NCI-H1436 (cell line): ENCODE measurements at regions not wholly inside any gene's neighbourhood (a gene's known extent, or its start where the extent isn't known, plus 50 kb on each side); places are given as distances from the start of the nearest gene placed in this dataset.
"Not testable (repeated sequence)": the region's sequence is repeated elsewhere in the genome, so short reads cannot be mapped to it uniquely, and the experiment has no call there.

Experiments used
- DNase-seq: peaks from one replicate; lab custom pipeline; 2025; lab: John Stamatoyannopoulos, UW

GRCh38 chr15:39248204-39248603 lies 332.7 kb upstream of the THBS1 start:
- no peak for DNase-seq

DNA sequence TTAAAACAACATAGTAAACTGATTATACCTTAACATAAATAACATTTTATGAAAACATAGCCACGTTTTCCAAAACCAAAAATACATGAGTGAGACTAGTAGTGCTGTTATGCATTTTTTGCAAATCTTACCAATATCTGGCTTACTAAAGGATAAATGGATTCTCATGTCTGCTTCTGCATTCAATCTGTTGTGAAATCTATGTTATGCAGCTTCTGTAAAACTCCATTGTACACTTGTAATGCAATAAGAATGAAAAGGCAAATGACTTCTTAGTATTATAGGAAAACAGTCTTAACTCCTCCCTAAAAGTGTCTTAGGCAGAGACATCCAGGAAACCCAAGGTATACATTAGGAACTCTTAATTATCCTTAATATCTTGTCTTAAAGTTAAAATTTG lies 330.9 kb upstream of the THBS1 start:
- no peak for DNase-seq

DNA sequence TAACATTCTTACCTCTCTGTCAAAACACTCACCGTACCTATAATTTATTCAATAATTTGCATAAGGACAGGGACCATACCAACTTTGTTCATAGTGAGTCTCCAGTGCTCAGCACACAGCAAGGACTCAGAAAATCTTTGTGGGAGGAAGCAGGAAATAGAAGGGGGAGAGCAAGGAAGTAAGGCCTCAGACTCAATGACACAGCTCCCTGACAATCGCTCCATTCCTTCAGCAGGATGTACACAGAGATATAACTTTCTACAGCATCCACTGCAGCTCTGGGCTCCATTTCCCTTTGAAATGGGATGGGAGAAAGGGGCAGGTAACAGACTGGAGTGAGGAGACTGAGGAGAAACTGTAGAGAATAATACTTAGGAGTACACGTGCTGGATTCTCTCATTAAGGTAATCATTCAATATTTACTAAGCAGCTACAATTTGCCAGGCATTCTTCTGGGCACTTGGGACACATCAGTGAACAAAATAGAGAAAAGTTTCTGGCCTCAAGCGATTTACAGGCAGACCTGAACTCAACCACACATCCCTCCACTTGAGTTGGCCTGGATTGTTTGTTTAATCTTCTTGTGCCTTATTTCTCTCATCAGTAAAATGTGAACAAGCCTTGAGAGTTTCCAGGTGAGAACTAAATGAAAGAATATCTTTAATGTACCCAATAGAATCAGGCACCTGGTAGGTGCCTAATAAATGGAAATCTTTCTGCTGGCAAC lies 330.3 kb upstream of the THBS1 start:
- DNase-seq, result no peak

DNA sequence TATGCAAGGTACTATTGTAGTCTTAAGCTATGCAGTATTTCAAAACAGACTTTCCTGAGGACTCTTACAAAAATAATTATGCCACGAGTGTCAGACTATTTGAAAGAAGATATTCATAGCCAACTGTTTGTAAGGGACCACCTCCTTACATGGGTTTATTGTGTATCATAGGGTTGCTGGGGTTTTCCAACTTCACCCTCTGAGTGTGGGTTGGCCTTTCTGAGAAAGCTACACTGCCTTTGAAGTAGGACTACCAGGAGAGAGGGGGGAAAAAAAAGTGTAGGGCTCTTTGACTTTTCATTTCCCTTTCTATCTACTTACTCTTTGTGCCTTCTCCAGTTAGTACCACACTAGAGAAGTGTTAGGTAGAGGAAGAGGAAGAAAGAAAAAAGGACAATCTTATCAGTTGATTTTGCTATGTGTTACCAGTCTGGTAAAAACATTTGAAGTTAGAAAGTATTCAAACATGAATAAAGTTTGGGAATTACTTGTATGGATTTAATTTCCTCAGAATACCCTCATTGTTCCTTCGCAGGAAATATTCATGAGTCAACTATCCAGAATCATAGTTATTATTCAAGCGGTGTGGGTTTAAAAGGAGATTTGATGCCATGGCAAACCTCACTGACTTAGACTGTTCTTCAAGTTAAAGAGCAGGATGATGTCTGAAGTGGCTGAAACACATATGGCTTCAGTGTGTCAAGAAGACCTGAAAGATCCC lies 329.3 kb upstream of the THBS1 start:
- DNase-seq, result no peak

DNA sequence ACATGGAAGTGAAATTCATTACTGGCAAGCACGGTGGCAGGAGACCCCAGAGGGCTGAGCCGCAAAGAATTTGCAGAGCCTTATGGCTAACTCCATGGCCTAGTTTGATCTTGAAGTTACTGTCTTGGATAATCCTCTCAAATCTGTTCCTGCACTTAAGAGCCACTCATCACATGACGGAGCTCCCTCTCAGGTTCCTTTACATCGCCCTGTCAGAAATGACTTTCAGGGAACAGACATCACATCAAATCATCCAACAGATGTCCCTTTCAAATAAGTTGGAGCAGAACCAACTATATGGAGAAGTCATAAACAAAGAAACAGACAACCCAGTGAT lies 328.8 kb upstream of the THBS1 start:
- no peak for DNase-seq

- no peak for DNase-seq
Observed at GRCh38 chr15:39253552-39253951, 327.3 kb upstream of the THBS1 start.

GRCh38 chr15:39254181-39254580 lies 326.7 kb upstream of the THBS1 start:
- DNase-seq, result no peak

GRCh38 chr15:39255760-39256159 lies 325.1 kb upstream of the THBS1 start:
- no peak for DNase-seq

GRCh38 chr15:39260391-39260790 lies 320.5 kb upstream of the THBS1 start:
- DNase-seq, result no peak

DNA sequence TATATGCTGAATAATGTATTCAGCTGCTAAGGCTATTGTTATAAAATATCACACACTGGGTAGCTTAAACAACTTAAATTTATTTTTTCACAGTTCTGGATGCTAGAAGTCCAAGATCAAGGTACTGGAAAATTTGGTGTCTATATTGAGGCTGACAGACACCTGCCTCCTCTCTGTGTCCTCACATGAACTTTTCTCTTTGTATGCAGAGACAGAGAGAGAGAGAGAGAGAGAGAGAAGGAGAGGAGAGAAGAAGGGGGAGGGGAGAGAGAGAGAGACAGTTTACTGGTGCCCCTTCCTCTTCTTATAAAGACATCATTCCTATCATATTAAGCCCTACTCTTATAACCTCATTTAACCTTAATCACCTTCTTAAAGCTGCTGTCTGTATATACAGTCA lies 320.1 kb upstream of the THBS1 start:
- no peak for DNase-seq

DNA sequence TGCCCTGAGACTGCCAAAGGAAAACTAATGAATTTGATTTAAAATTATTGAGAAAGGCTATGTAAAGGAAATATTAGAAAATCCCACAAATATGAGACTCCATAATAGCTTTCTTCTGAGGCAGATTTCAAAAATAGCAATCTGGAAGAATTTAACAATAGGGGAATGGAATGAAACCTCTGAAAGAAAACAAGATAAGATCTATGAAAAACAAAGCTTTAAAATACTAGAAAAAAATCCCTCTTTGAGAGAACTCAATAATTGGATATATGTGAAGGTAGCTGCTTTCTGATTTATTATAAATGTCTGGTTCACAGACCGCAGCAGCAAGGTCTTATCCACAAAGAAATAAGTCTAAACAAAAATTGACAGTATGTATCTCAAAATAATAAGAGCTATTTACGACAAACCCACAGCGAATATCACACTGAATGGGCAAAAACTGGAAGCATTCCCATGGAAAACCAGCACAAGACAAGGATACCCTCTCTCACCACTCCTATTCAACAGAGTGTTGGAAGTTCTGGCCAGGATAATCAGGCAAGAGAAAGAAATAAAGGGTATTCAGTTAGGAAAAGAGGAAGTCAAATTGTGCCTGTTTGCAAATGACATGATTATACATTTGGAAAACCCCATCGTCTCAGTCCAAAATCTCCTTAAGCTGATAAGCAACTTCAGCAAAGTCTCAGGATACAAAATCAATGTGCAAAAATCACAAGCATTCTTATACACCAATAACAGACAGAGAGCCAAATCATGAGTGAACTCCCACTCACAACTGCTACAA lies 319.3 kb upstream of the THBS1 start:
- not testable (repeated sequence) for DNase-seq

- not testable (repeated sequence) for DNase-seq
Observed at GRCh38 chr15:39262995-39263772, 317.7 kb upstream of the THBS1 start.

DNA sequence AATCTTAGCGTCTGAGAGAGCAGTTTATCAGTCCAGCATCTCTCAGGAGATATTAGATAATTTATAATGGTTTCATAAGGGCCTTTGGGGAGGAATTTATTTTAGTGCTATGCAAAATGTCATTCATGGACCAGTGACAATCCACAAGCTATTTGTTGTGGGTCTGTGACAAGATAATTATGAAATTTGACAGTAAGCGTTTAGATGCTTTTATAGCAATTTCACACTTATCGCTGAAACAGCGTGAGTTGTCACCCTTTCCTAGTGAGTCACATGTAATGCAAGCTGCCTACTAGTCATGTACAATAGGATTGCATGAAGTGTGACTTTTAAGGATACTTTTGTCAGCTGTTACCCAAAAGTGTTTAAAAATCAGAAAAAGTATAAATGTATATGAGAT lies 315.6 kb upstream of the THBS1 start:
- no peak for DNase-seq

GRCh38 chr15:39266890-39267289 lies 314.0 kb upstream of the THBS1 start:
- no peak for DNase-seq

DNA sequence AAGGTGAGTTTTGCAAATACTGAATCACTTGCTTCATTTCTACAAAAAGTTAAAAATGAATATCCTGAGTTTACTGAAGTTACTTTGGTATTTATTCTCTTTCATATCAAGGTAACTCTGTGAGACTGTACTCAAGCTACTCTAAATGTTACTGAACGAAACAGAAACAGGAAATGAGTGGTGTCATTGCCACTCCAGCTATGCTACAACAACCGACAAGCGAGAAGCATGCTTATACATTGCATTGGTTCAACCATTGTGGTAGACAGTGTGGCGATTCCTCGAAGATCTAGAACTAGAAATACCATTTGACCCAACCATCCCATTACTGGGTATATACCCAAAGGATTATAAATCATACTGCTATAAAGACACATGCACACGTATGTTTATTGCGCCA lies 313.2 kb upstream of the THBS1 start:
- DNase-seq, result no peak

DNA sequence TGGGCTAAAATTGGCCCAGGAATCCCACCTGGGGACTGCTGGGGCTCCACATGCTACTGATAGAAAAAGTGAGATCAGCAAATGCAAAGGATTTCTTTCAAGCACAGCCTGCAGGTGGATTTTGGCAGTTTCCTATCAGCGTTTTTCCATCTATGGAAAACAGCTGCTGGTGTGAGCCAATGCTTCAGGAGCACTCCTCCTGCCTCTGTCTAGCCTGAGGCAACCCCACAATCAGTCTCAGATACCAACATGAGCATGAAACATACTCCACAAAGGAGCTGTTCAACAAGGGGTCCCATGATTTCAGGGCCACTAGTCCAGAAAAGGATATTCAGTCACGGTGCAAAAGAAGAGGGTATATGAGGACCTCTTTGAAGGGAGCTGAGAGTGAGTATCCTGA lies 311.5 kb upstream of the THBS1 start:
- DNase-seq, result no peak

- no peak for DNase-seq
Observed at GRCh38 chr15:39269821-39270220, 311.1 kb upstream of the THBS1 start.

DNA sequence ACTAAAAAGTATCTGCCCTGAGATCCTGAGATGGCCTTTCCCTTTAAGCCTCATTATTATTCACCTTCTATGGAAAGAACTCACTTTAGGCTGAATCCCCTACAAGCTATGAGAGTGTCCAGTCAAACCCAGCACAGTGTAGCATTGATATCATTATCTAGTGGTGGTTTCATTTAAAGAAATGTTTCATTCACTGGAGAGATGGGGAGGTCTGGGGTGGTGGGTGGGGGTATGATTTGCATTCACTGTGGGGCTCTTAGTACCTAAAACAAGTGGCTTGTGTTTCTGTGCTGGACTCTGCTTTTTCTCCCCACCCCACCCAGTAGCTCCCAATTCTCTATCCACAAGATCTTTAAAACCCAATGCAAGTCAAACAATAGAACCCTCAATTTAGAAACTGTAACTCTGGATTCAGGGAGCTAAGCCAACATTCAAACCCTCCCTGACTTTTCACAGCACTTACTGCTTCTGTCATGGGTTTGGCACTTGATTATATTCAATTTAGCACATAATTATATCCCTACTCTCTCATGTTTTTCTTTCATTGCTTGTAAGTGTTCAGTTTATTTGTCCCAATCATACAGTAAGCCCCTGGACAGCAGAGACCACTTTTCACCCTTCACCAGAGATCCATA lies 310.5 kb upstream of the THBS1 start:
- no peak for DNase-seq

GRCh38 chr15:39270934-39271333 lies 309.9 kb upstream of the THBS1 start:
- no peak for DNase-seq

- DNase-seq, result no peak
Observed at GRCh38 chr15:39272901-39273300, 308.0 kb upstream of the THBS1 start.

DNA sequence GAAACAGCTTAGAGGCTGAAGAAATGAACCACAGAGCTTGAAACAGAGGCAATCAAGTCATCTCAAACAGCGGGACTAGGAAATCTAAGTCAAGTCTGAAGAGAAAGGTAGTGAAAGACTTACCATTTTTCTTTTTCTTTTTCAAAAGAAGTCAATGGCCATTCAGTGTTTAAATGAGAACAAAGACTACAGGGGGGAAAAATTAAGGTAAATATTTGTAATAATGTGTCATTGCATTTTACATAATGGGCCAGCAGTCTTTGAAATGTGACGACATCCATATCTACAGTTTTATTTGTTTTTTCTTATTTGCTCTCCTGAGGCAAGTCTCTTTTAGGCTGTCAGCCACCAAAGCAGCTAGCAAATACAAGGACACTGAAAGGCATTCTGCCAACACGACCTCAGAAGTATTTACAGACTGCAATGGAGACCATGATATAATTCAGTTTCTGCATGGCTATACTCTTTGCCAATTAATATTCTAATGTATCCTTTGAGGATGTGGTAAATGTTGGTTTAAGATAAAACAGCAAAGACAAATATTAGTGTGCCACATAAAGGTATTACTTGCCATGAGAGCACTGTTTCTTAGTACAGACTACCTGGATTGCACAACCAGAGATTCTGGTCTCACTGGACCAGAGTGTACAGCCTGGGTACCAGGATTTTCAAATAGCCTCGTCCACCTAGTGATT lies 307.0 kb upstream of the THBS1 start:
- DNase-seq, result no peak
